Endothelial cell of umbilical vein (primary cell): ENCODE measurements at regions not wholly inside any gene's neighbourhood (a gene's known extent, or its start where the extent isn't known, plus 50 kb on each side); places are given as distances from the start of the nearest gene placed in this dataset.

Experiments used
- BruUV-seq: library from RNA; stranded (reverse); fragments of 400-500 nt; replicated peaks from 2 replicates; lab custom pipeline; 2021; lab: Mats Ljungman, UMichigan
- CTCF ChIA-PET: fragments of 300-600, 350-600 bp; sonication (Branson Sonifier 250); formaldehyde crosslinking; loops from one replicate; lab custom pipeline; 2021; ENCODE audit warnings: antibody characterized with exemption, inconsistent platforms; lab: Charles Lee
- POLR2A ChIA-PET: fragments of 300-600, 350-600 bp; sonication (Branson Sonifier 250); formaldehyde crosslinking; loops from one replicate; lab custom pipeline; 2021; ENCODE audit warnings: antibody characterized with exemption, inconsistent platforms; lab: Charles Lee
- DNase-seq: peaks from one replicate; pipeline ENCODE4 v3.0.0-alpha.2; 2011; ENCODE audit warnings: low read depth, low spot score
- FAIRE-seq: peaks from 2 replicates; lab custom pipeline; 2011; peaks lifted over from hg19 to GRCh38; lab: Jason Lieb, UNC
- H2AFZ ChIP-seq: 2 replicates; pipeline ENCODE4 v1.6.0; 2012; ENCODE audit warnings: low read depth, low read length, control low read depth, inconsistent platforms
- H3K27ac ChIP-seq: 2 replicates; pipeline ENCODE4 v1.5.1; 2011; ENCODE audit warnings: low read depth, mild to moderate bottlenecking, control low read depth, low read length, moderate library complexity; ENCODE audit not compliant: insufficient read depth
- H3K27me3 ChIP-seq, 2 experiments: 2 replicates each; pipeline versions ENCODE4 v1.6.0 to v1.6.1; 2011; ENCODE audit warnings: low read length in 2 of 2, mixed read lengths in 1 of 2; ENCODE audit not compliant: control insufficient read depth in 2 of 2, insufficient read depth in 2 of 2
- H3K36me3 ChIP-seq, 2 experiments: 2 replicates in 1 of 2; 3 replicates in 1 of 2; pipeline ENCODE4 v1.5.1; 2011; ENCODE audit warnings: low read length in 2 of 2, mild to moderate bottlenecking in 1 of 2, moderate library complexity in 1 of 2; ENCODE audit not compliant: control insufficient read depth in 2 of 2, insufficient read depth in 2 of 2; ENCODE audit errors: extremely low read depth in 1 of 2
- H3K4me1 ChIP-seq: 3 replicates; pipeline ENCODE4 v1.5.1; 2011; ENCODE audit warnings: mild to moderate bottlenecking, low read length; ENCODE audit not compliant: control insufficient read depth, insufficient read depth; ENCODE audit errors: extremely low read depth
- H3K4me2 ChIP-seq: 2 replicates; pipeline ENCODE4 v1.6.1; 2011; ENCODE audit warnings: low read length, control low read depth, mixed read lengths; ENCODE audit not compliant: insufficient read depth
- H3K4me3 ChIP-seq, 3 experiments: fragments of 200-600 bp in 1 of 3; sonication (generic), shearing (Covaris generic) in 1 of 3; replicated peaks in 1 of 3; 2 replicates each; pipeline ENCODE4 v1.5.1; 2011 to 2016; ENCODE audit warnings: control low read depth in 3 of 3, low read length in 3 of 3, mild to moderate bottlenecking in 2 of 3, inconsistent platforms in 1 of 3, low read depth in 1 of 3, moderate library complexity in 1 of 3; ENCODE audit not compliant: insufficient read depth in 1 of 3
- H3K79me2 ChIP-seq: 2 replicates; pipeline ENCODE4 v1.6.0; 2012; ENCODE audit warnings: low read length, inconsistent platforms; ENCODE audit not compliant: control insufficient read depth, insufficient read depth
- H3K9ac ChIP-seq: replicated peaks from 2 replicates; pipeline ENCODE3; 2011; ENCODE audit warnings: low read length, control low read depth; ENCODE audit not compliant: insufficient read depth; ENCODE audit errors: extremely low read depth
- H3K9me1 ChIP-seq: replicated peaks from 3 replicates; pipeline ENCODE4 v1.6.0; 2011; ENCODE audit warnings: mild to moderate bottlenecking, low read length; ENCODE audit not compliant: control insufficient read depth, insufficient read depth; ENCODE audit errors: extremely low read depth
- H3K9me3 ChIP-seq: replicated peaks from 2 replicates; pipeline ENCODE4 v1.5.1; 2012; ENCODE audit warnings: low read length, inconsistent platforms; ENCODE audit not compliant: control insufficient read depth, insufficient read depth
- H4K20me1 ChIP-seq: replicated peaks from 2 replicates; pipeline ENCODE3; 2011; ENCODE audit warnings: mild to moderate bottlenecking, low read length; ENCODE audit not compliant: control insufficient read depth, insufficient read depth; ENCODE audit errors: extremely low read depth
- CTCF ChIP-seq, 2 donors: IDR thresholded peaks; 1 replicate in 1 of 2; 2 replicates in 1 of 2; pipeline ENCODE4 v1.5.1; 2011; ENCODE audit warnings: low read length in 2 of 2, mild to moderate bottlenecking in 2 of 2, moderate library complexity in 2 of 2, control low read depth in 1 of 2, inconsistent platforms in 1 of 2, low read depth in 1 of 2; ENCODE audit not compliant: insufficient read depth in 1 of 2; ENCODE audit errors: extremely low read depth in 1 of 2
- EZH2 ChIP-seq: IDR thresholded peaks from 2 replicates; pipeline ENCODE4 v1.6.1; 2012; ENCODE audit warnings: borderline replicate concordance, low read depth, mild to moderate bottlenecking, moderate library complexity, low read length, inconsistent platforms; ENCODE audit not compliant: severe bottlenecking
- FOS ChIP-seq: IDR thresholded peaks from 2 replicates; pipeline ENCODE4 v1.6.1; 2011; ENCODE audit warnings: mild to moderate bottlenecking, low read length, moderate library complexity, borderline replicate concordance; ENCODE audit not compliant: insufficient read depth
- GATA2 ChIP-seq: IDR thresholded peaks from 2 replicates; pipeline ENCODE4 v1.7.0; 2011; ENCODE audit warnings: low read depth, mild to moderate bottlenecking, moderate library complexity, mixed read lengths, low read length; ENCODE audit not compliant: insufficient read length, insufficient read depth
- JUN ChIP-seq: IDR thresholded peaks from 2 replicates; pipeline ENCODE4 v1.6.1; 2011; ENCODE audit warnings: borderline replicate concordance, low read depth; ENCODE audit not compliant: insufficient read length, insufficient read depth
- MAX ChIP-seq: IDR thresholded peaks from 2 replicates; pipeline ENCODE4 v1.6.1; 2011; ENCODE audit not compliant: insufficient read depth, insufficient read length
- MYC ChIP-seq: IDR thresholded peaks from one replicate; pipeline ENCODE4 v1.6.1; 2011; ENCODE audit warnings: mild to moderate bottlenecking, low read depth, low read length
- POLR2A ChIP-seq: IDR thresholded peaks from 2 replicates; pipeline ENCODE4 v1.6.1; 2012; ENCODE audit warnings: low read depth, mild to moderate bottlenecking, control low read depth, low read length
- POLR2AphosphoS5 ChIP-seq: IDR thresholded peaks from 2 replicates; pipeline ENCODE4 v1.6.1; 2012; ENCODE audit warnings: low read depth, mild to moderate bottlenecking, control low read depth, low read length, moderate library complexity; ENCODE audit not compliant: insufficient read depth
- dilution Hi-C: fragments of 300-500 bp; cut with MboI; formaldehyde crosslinking; loops from one replicate; pipeline ENCODE4 v1.15.0; 2019; ENCODE audit warnings: low sequenced_read_pairs; ENCODE audit not compliant: extremely low pct_ligation_motif_present
- intact Hi-C: fragments of 100-400 bp; cut with micrococcal nuclease; formaldehyde crosslinking; loops from one replicate; pipeline ENCODE4 v1.10.0; 2022

- POLR2A ChIA-PET: no interaction called here
These were observed 75.6 kb upstream of the REG3A start for GRCh38 chr2:79235135-79235534.

More at GRCh38 chr2:79235135-79235534, 75.6 kb upstream of the REG3A start:
- dilution Hi-C loops (no loop called here), intact Hi-C loops (no loop called here)
- Histone ChIP-seq H3K4me1 (no peaks in the 10 kb centered on the region), H3K9ac (no peak overlapping the region), H3K36me3 (no peaks in the 10 kb centered on the region), H2AFZ (no peak overlapping the region), H3K9me3 (no peaks in the 10 kb centered on the region), H3K4me2 (no peak overlapping the region), H4K20me1 (no peaks in the 10 kb centered on the region), H3K4me3 (no peak overlapping the region), H3K27me3 (no peaks in the 10 kb centered on the region), H3K79me2 (no peaks in the 10 kb centered on the region), H3K9me1 (no peaks in the 10 kb centered on the region), H3K27ac (no peak overlapping the region)
- no TSS peak for BruUV-seq
- FAIRE-seq: no peak
- no peak for DNase-seq
- CTCF ChIA-PET: no interaction called here
- TF ChIP-seq MAX: no peak
- TF ChIP-seq JUN: no peak
- no peak for TF ChIP-seq EZH2
- no peak for TF ChIP-seq FOS
- TF ChIP-seq POLR2AphosphoS5: no peak
- TF ChIP-seq GATA2: no peak
- no peak for TF ChIP-seq CTCF (IDR thresholded peaks at IDR 0.05; ENCODE audit: extremely low read depth in 1 of 2, insufficient read depth in 1 of 2, low read depth in 1 of 2, low read length in 2 of 2)
- TF ChIP-seq MYC: no peak
- no peak for TF ChIP-seq POLR2A
